Neural crest cell (in vitro differentiated cells): ENCODE measurements at regions not wholly inside any gene's neighbourhood (a gene's known extent, or its start where the extent isn't known, plus 50 kb on each side); places are given as distances from the start of the nearest gene placed in this dataset.
A peak's percentile ranks its signal among the peaks of the same experiment; 100 is the strongest.

Experiments used
- DNase-seq: peaks from one replicate; pipeline ENCODE4 v3.0.0; 2021; ENCODE audit warnings: low read depth, mixed read lengths, low spot score
- H3K27ac Mint-ChIP-seq: one replicate; pipeline ENCODE4 v1.8.0; 2021; ENCODE audit warnings: mild to moderate bottlenecking, mixed read lengths; ENCODE audit not compliant: unreplicated experiment
- H3K27me3 Mint-ChIP-seq: 2 replicates; pipeline ENCODE4 v1.8.0; 2021; ENCODE audit warnings: low read depth, mild to moderate bottlenecking, mixed read lengths
- H3K36me3 Mint-ChIP-seq: 2 replicates; pipeline ENCODE4 v1.8.0; 2021; ENCODE audit warnings: low read depth, mild to moderate bottlenecking, mixed read lengths
- H3K4me1 Mint-ChIP-seq: 2 replicates; pipeline ENCODE4 v1.8.0; 2021; ENCODE audit warnings: mixed read lengths
- H3K4me3 Mint-ChIP-seq: one replicate; pipeline ENCODE4 v1.8.0; 2021; ENCODE audit warnings: mild to moderate bottlenecking, mixed read lengths
- H3K9me3 Mint-ChIP-seq: 2 replicates; pipeline ENCODE4 v1.8.0; 2021; ENCODE audit warnings: mixed read lengths
- TF ChIP-seq, protein P1 (sequence below): fragments of 200-600 bp; sonication (generic); conservative IDR thresholded peaks from 2 replicates; pipeline ENCODE4 v1.5.0; 2021; ENCODE audit warnings: antibody characterized with exemption, mild to moderate bottlenecking

DNA sequence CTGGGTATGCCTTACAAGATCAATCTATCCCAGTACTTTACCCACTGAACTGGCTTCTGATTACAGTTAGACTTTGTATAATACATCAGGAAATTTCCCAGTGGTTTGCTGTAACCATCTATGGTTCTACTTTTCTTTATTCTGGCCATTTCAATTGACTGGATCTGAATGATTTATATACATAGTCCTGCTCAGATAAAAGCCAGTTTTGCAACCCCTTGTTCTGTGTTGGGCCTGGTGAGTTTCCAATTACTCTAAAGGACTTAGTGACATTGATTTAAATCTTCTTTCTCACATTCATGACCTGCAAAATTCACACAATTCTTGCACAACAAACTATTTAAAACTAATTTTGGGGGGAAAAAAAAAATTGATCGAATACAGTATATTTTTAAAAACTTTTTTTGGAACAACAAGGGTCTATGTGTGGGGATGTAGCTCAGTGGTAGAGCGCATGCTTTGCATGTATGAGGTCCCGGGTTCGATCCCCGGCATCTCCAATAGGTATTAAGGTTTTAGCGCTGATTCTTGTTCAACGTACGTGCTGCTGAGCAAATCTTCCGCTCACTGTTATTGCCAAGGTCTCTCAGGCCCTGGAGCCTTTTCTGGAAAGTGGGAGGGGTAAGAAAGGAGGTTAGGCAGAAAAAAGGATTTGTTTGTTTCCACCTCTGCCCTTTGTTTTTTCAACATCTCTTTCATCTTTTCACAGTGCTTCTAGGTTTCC lies 117.5 kb downstream of the GPX5 start:
- H3K4me3 Mint-ChIP-seq, result peak overlapping the region; percentile 71
- H3K27me3 Mint-ChIP-seq, result peaks cover 15% of the 10 kb centered on the region
- no peak overlapping the region for H3K27ac Mint-ChIP-seq
- TF ChIP-seq, protein P1, sequence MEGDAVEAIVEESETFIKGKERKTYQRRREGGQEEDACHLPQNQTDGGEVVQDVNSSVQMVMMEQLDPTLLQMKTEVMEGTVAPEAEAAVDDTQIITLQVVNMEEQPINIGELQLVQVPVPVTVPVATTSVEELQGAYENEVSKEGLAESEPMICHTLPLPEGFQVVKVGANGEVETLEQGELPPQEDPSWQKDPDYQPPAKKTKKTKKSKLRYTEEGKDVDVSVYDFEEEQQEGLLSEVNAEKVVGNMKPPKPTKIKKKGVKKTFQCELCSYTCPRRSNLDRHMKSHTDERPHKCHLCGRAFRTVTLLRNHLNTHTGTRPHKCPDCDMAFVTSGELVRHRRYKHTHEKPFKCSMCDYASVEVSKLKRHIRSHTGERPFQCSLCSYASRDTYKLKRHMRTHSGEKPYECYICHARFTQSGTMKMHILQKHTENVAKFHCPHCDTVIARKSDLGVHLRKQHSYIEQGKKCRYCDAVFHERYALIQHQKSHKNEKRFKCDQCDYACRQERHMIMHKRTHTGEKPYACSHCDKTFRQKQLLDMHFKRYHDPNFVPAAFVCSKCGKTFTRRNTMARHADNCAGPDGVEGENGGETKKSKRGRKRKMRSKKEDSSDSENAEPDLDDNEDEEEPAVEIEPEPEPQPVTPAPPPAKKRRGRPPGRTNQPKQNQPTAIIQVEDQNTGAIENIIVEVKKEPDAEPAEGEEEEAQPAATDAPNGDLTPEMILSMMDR, result no peak
- H3K36me3 Mint-ChIP-seq, result no peaks in the 10 kb centered on the region
- peaks cover 5% of the 10 kb centered on the region for H3K9me3 Mint-ChIP-seq
- peaks cover 9% of the 10 kb centered on the region for H3K4me1 Mint-ChIP-seq
- peak; percentile 36 for DNase-seq

DNA sequence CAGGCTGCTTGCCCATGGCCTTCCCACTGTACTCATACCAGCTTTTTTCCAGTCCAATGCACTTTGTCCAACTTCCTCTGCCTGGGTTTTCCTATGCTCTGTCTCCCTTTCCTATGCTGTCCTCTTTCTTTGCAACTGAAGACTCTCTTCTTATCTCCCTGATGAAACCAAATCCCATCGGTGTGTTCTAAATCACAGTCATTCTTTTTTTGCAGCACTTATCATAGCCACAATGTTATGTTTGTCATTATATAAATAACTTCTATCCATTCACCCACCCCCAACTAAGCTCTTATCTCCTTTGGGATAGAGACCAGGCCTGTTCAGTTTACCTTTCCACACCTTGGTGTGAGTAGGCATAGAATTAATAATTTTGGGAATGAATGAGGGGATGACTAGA lies 121.0 kb downstream of the GPX5 start:
- Mint-ChIP-seq H3K36me3 (no peaks in the 10 kb centered on the region), H3K27me3 (peaks cover 11% of the 10 kb centered on the region), H3K27ac (no peak overlapping the region)

DNA sequence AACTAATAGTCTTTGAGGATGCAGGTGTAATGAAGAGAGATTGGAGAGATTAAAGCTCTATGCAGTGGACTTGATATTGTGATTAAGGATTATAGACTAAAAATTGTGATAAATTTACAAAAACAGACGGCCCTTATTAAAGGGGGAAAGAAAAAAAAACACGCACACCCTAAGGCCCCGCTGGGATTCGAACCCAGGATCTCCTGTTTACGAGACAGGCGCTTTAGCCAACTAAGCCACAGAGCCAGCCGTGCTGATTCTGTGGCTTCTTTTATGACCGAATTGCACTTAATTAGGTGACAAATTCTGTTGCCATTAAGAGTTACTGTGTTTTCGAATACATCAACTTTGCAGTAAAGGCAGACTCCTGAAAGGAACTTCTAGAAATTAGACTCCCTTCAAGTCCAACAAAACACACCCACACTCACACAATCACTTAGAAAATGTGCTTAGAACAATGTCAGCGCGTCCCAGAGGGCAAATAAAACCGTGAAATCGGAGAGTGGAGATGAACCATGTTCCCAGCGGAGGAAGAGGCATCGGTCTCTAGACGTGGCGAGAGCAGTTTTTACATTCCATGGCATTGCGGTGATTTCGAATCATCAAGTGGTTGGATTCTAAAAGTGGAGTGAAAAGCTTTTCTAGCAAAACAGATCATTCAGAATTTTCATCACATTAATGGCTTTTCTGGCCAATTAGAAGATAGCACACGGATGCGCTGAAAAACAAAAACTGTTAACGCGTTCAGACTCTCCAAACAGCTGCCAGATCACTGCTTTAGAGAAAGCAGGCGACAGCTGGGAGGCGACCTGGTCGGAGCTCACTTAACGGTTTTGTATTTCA lies 122.6 kb downstream of the GPX5 start:
- Mint-ChIP-seq H3K27ac (peak overlapping the region; percentile 95), H3K4me1 (peaks cover 12% of the 10 kb centered on the region), H3K36me3 (no peaks in the 10 kb centered on the region), H3K27me3 (peaks cover 10% of the 10 kb centered on the region), H3K4me3 (peak overlapping the region; percentile 93), H3K9me3 (peaks cover 2% of the 10 kb centered on the region)
- TF ChIP-seq, protein P1, result no peak
- DNase-seq, result peak; percentile 89

More for the DNA sequence above, 121.0 kb downstream of the GPX5 start:
- Mint-ChIP-seq H3K4me3 (no peak overlapping the region), H3K4me1 (peaks cover 16% of the 10 kb centered on the region), H3K9me3 (peaks cover 5% of the 10 kb centered on the region)
- no peak for DNase-seq
- TF ChIP-seq, protein P1, result no peak

DNA sequence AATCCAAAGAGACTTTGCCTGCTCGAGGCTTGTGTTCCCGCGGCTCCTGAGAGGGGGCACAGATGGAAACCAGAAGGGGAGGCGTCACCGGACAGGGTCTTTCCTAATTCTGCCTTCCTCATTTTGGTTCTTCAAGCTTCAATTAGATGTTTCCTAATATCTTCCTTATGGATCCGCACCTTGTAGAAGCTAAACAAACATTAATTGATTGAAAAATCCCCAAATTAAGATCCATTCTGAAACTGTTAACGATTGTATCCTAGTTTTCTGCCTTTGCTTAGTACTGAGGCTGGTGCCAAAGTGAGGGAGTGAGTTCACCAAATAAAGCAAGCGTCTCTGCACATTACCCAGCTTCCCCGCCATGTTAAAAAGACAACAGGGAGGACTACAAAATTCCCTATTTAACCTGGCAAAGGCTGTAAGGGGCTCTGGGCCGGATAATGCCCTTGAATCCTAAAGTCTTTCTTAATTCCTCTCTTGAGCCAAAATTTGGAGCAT lies 123.2 kb downstream of the GPX5 start:
- Mint-ChIP-seq H3K27me3 (peaks cover 8% of the 10 kb centered on the region), H3K36me3 (no peaks in the 10 kb centered on the region), H3K27ac (peak overlapping the region; percentile 95), H3K4me1 (peaks cover 10% of the 10 kb centered on the region), H3K9me3 (no peaks in the 10 kb centered on the region), H3K4me3 (peak overlapping the region; percentile 93)
- TF ChIP-seq, protein P1, result no peak
- DNase-seq, result no peak

DNA sequence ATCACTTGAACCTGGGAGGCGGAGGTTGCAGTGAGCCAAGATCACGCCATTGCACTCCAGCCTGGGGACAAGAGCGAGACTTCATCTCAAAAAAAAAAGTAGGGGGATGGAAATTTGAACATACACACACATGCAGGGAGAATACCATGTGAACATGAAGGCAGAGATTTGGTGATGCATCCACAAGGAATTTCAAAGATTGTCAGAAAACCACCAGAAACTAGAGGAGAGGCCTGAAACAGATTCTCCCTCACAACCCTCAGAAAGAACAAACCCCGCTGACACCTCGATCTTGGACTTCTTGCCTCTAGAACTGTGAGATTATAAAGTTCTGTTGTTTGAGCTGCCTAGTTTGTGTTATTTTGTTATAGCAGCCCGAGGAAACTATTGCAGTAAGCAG lies 125.5 kb downstream of the GPX5 start:
- peaks cover 8% of the 10 kb centered on the region for H3K27me3 Mint-ChIP-seq
- TF ChIP-seq, protein P1, result no peak
- H3K36me3 Mint-ChIP-seq, result no peaks in the 10 kb centered on the region
- peak overlapping the region; percentile 40 for H3K4me3 Mint-ChIP-seq
- no peak overlapping the region for H3K27ac Mint-ChIP-seq
- peaks cover 10% of the 10 kb centered on the region for H3K4me1 Mint-ChIP-seq
- no peak for DNase-seq
- H3K9me3 Mint-ChIP-seq, result no peaks in the 10 kb centered on the region
